Fibroblast of skin of back (primary cell): ENCODE measurements at regions not wholly inside any gene's neighbourhood (a gene's known extent, or its start where the extent isn't known, plus 50 kb on each side); places are given as distances from the start of the nearest gene placed in this dataset.
A peak's percentile ranks its signal among the peaks of the same experiment; 100 is the strongest.

Experiments used
- DNase-seq: peaks from one replicate; pipeline ENCODE4 v3.0.0-alpha.2; 2013

- no peak for DNase-seq
These were observed 284.5 kb downstream of the SS18 start for GRCh38 chr18:25805939-25806338.

- peak; percentile 70 for DNase-seq
These were observed 285.1 kb downstream of the SS18 start for GRCh38 chr18:25805323-25805722.

GRCh38 chr18:25799231-25799630 is 291.2 kb downstream of the SS18 start:
- DNase-seq, result peak; percentile 38

DNA sequence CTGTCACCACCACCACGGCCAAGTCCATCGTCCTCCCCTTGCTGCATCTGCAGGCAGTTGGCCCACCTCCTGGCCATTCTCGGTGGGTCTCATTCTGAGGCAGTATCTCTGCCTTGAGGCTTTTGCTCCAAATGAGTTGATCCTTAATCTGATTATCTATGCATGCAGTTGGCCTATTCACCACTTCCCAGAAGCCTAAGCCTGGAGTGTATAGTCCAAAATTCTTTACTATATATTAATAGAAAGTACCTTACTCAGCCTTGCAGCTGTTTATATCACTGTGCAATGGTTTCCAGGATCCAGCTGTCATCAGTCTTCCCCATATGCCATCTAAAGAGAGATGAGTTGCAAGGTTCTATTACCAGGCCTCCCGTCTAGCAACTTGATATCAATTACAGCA is 292.4 kb downstream of the SS18 start:
- DNase-seq, result no peak

DNA sequence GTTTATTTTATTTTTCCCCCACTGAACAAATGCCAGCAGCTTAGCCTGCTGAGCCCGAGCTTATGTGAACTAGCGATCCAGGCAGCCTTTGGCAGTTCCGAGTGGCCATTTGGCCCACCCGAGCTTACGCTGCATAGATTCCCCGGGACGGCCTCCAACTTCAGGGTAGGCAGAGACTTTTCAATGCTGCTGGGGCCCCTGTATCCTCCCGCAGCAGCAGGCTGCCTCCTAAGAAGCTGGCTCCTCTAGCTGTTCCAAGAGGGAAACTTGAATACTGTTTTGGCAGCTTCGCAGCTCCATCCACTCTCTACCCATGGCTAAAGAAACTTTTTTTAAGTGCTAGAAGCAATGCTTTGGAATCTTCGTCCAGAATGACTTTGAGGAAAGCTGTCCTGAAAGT is 295.2 kb downstream of the SS18 start:
- DNase-seq, result no peak

DNA sequence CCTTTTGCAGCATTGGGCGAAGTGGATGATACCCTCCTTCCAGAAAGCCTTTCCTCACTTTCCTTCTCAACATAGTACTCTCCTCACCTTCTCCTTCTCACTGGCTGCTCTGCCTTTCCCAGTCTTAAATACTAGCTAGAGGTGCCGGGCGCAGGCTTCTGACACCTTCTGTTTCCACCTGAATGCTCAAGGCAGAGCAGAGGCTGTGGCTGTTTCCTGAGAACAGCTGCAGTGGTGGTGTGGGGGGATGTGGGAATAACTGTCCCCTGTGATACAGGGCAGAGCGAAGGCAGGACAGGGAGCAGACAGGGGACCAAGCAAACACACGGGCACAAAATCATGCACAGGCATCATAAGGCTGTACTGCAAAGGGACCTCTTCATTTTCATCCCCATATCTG is 303.1 kb downstream of the SS18 start:
- no peak for DNase-seq

- peak; percentile 97 for DNase-seq
These were observed 303.7 kb downstream of the SS18 start for GRCh38 chr18:25786758-25787157.

- DNase-seq, result no peak
These were observed 310.3 kb downstream of the SS18 start for GRCh38 chr18:25780105-25780504.

GRCh38 chr18:25771796-25772195 is 318.6 kb downstream of the SS18 start:
- no peak for DNase-seq

DNA sequence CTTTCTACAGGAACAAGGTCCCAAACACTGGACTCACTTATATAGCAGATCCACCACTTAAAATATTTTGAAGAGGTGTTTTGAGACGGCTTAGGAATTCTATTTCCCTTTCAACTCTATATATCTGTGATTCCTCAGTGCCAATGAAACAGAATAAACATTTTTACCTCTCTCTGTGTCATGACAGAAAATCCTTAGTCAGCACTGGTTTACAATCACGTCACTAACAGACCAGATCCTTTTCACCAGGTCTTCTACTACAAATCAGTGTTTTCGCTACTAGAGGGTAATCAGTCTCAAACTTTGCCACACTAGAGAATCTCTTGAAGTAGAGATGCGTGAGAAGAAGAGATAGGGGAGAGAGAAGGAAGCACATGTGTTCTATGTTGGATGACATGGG is 325.6 kb downstream of the SS18 start:
- no peak for DNase-seq

- peak; percentile 64 for DNase-seq
These were observed 331.3 kb downstream of the SS18 start for GRCh38 chr18:25759111-25759510.

GRCh38 chr18:25743646-25744151 is 346.7 kb downstream of the SS18 start:
- DNase-seq, result peak; percentile 15

- no peak for DNase-seq
These were observed 351.0 kb downstream of the SS18 start for GRCh38 chr18:25739376-25739775.

- peak; percentile 98 for DNase-seq
These were observed 352.6 kb downstream of the SS18 start for GRCh38 chr18:25737710-25738311.

- peak; percentile 42 for DNase-seq
These were observed 353.9 kb downstream of the SS18 start for GRCh38 chr18:25736516-25736915.

DNA sequence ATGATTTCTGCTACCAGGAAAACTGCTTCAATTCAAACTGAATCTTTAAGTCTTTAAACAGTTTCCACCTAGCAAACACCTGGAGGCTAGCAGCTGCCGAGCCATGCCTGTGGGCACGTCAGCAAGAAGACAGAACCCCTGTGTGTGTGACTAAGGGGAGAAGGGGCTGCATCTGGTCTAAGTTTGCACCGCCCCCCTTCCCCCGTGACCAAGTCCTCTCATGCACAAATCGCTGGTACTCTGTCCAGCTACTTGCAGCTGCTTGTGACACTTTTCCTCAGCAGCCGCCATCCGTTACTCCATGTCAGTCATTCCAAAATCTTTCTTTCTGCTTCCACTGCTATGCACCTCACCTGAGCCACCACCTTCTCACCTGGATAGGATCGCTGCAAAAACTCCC is 355.0 kb downstream of the SS18 start:
- DNase-seq, result no peak

GRCh38 chr18:25734336-25734735 is 356.1 kb downstream of the SS18 start:
- no peak for DNase-seq

GRCh38 chr18:25732862-25733261 is 357.6 kb downstream of the SS18 start:
- no peak for DNase-seq

DNA sequence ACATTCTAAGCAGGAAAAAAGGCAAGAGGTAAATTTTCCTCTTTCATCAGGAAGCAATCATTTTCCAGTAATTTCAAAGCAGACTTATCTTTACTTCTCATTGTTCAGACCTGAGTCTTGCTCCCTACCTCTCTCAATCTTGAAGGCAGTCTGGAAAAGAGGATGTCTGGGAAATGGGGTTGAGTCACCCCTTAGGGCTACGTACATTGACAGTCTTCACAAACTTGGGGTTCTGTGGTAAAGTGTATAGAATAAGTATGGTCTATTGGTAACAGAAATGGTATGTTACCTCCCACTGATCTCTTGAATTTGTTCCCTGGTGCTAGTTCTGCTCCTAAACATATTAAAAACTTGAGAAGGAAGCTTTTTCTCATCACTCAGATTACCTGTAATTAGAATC is 361.3 kb downstream of the SS18 start:
- DNase-seq, result no peak

- peak; percentile 23 for DNase-seq
These were observed 363.0 kb downstream of the SS18 start for GRCh38 chr18:25727281-25727985.

GRCh38 chr18:25726298-25726697 is 364.1 kb downstream of the SS18 start:
- peak; percentile 78 for DNase-seq

DNA sequence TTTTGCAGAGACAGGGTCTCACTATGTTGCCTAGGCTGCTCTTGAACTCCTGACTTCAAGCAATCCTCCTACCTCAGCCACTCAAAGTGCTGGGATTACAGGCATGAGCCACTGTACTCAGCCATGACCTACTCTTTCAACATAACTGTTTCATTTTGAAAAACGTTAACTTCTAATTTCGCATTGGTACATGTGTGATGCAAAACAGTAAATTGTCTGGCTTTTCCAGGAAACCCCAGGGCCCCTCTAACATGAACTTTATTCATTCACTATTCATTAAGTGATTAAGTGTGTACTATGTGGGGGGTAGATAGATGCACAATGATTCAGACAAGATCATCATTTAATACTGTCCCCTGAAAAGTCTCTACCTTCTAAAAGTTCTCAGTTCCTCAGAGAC is 364.9 kb downstream of the SS18 start:
- no peak for DNase-seq

- DNase-seq, result no peak
These were observed 365.4 kb downstream of the SS18 start for GRCh38 chr18:25724997-25725396.

- DNase-seq, result no peak
These were observed 366.3 kb downstream of the SS18 start for GRCh38 chr18:25724121-25724520.
